Kidney epithelial cell (primary cell): ENCODE measurements at regions not wholly inside any gene's neighbourhood (a gene's known extent, or its start where the extent isn't known, plus 50 kb on each side); places are given as distances from the start of the nearest gene placed in this dataset.

Experiments
- DNase-seq: peaks from one replicate; pipeline ENCODE4 v3.0.0-alpha.2; 2010; ENCODE audit warnings: low read depth
- H3K27me3 ChIP-seq: 2 replicates; pipeline ENCODE4 v1.6.0; 2011; ENCODE audit warnings: low read length; ENCODE audit not compliant: control insufficient read depth, insufficient read depth
- H3K36me3 ChIP-seq: 2 replicates; pipeline ENCODE4 v1.5.1; 2011; ENCODE audit warnings: low read length; ENCODE audit not compliant: control insufficient read depth, insufficient read depth
- H3K4me3 ChIP-seq: 2 replicates; pipeline ENCODE4 v1.5.1; 2011; ENCODE audit warnings: low read depth, mild to moderate bottlenecking, control low read depth, low read length
- TF ChIP-seq, protein P1 (sequence below): IDR thresholded peaks from 2 replicates; pipeline ENCODE4 v1.5.1; 2011; ENCODE audit warnings: mild to moderate bottlenecking, moderate library complexity, low read length, control low read depth, inconsistent platforms; ENCODE audit not compliant: insufficient read depth, poor library complexity, severe bottlenecking

DNA sequence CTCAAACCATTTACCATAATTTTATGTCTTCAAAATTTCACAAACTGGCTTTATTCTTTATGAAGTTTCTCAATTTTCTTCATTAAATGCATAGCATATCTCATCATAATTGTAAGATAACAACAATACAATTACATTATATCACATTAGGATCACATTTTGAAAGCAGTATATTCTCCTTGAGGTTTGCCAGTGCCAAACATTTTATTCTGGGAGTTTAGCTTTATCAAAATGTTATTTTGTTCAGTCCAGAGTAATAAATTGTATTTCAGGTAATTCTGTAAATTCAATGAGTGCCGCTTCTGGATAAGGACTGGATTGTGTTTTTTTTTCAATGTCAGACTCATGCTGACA, 234.6 kb upstream of the MIR17HG start:
- H3K4me3 ChIP-seq: no peak overlapping the region

DNA sequence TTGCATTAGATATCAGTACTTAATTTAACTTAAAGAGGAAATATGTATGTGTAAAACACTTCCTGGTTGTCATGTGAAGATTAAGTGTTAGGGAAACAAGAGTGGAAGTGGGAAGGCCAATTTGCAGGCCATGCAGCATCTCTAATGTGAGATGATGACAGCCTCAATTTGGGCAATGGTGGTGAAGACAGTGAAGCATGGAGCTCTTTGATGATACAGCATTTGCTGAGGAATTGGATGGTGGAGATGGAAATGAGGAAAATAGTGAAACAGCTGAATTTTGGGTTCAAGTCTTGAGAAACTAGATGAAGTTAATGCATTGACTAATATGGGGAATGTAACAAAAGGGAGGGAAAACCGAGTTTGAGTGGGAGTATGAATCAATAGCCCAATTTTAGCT, 231.7 kb upstream of the MIR17HG start:
- no peaks in the 10 kb centered on the region for H3K27me3 ChIP-seq
- TF ChIP-seq, protein P1, sequence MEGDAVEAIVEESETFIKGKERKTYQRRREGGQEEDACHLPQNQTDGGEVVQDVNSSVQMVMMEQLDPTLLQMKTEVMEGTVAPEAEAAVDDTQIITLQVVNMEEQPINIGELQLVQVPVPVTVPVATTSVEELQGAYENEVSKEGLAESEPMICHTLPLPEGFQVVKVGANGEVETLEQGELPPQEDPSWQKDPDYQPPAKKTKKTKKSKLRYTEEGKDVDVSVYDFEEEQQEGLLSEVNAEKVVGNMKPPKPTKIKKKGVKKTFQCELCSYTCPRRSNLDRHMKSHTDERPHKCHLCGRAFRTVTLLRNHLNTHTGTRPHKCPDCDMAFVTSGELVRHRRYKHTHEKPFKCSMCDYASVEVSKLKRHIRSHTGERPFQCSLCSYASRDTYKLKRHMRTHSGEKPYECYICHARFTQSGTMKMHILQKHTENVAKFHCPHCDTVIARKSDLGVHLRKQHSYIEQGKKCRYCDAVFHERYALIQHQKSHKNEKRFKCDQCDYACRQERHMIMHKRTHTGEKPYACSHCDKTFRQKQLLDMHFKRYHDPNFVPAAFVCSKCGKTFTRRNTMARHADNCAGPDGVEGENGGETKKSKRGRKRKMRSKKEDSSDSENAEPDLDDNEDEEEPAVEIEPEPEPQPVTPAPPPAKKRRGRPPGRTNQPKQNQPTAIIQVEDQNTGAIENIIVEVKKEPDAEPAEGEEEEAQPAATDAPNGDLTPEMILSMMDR: no peak
- no peak for DNase-seq
- H3K4me3 ChIP-seq: no peak overlapping the region
- no peaks in the 10 kb centered on the region for H3K36me3 ChIP-seq

More for the DNA sequence above, 234.6 kb upstream of the MIR17HG start:
- TF ChIP-seq, protein P1: no peak
- Histone ChIP-seq H3K27me3 (no peaks in the 10 kb centered on the region), H3K36me3 (no peaks in the 10 kb centered on the region)
- DNase-seq: no peak

DNA sequence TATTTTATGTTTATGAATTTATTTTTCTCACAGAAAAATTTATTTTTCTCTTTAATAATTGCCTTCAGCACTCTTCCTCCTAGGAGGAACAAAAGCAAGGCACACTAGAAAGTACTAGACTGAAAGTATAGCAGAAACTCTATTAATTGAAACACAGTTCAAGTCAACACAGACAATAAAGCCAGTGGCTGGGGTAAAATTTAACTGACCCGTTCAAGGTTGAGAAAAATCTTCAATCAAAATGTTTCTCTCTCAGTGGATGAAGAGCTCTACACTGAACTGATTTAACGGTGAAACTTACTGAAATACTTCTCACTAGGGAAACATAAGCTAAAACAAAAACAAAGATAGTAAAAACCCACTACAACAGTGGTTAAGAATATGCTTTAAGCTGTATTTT, 230.1 kb upstream of the MIR17HG start:
- H3K36me3 ChIP-seq: no peaks in the 10 kb centered on the region
- TF ChIP-seq, protein P1: no peak
- H3K4me3 ChIP-seq: no peak overlapping the region
- DNase-seq: no peak
- no peaks in the 10 kb centered on the region for H3K27me3 ChIP-seq

DNA sequence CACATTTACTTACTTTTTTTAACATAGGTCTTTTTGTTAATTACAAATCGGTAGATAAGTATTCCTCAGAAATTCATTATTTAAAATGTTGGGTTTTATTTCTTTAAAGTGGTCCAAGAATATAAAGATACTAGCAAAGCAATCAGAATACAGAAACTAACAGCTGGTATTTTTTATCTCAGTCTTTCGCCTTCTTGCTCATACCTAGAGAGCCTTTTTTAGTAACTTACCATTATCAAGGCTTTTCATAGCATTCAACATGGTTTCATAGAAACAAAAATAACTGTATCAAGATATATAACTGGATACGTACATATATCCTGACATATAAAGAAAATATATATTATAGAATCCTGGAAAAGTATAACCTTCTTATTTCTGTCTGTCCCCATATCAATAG, 227.8 kb upstream of the MIR17HG start:
- no peak overlapping the region for H3K4me3 ChIP-seq
- no peaks in the 10 kb centered on the region for H3K27me3 ChIP-seq
- H3K36me3 ChIP-seq: no peaks in the 10 kb centered on the region
- no peak for DNase-seq
- TF ChIP-seq, protein P1: no peak

DNA sequence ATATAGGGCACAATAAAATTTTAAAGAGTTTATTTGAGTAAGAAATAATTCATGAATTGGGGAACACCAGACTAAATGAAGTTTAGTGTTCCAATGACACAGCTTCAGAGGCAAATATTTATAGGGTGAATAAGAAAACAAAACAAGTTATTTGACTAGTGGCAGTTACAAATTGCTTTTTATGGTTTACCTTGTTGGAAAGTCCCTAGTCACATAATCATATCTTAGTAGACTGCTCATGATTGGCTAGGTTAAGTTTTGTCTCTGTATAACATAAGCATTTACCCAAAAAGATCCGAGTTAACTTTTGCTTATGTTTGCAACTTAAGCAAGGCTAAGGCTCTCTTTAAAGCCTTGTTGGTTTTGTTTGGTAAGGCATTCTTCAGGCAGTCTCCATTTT, 224.7 kb upstream of the MIR17HG start:
- TF ChIP-seq, protein P1: no peak
- Histone ChIP-seq H3K27me3 (no peaks in the 10 kb centered on the region), H3K4me3 (no peak overlapping the region), H3K36me3 (no peaks in the 10 kb centered on the region)
- no peak for DNase-seq

DNA sequence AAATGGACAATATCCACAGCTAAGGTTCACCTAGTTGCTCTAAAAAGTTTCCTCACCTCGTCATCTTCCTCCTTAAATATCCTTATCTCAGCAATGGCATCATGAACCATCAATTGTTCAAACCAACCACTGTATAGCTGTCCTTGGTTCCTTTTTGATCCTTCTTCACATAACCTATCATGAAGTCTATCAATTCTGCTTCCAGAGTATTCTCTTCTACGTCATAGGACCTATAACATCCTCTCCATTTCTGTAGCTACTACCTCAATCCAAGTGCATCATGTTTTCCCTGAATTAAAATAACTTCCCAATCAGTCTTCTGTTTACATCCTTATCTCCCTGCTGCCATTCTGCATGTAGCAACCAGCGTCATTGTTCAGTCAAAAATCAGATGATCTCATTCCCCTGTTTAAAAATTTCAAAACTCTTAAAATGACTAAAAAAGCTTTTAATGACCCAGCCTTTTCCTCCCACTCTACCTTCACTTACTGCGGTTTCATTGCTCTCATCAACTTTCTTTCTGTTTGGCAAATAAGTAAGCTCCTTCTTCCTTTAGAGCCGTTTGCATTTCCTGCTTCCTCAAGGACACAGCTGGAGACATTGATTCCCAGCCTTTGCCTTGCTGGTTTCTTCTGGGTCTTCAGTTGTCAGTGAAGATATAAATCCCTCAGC, 223.9 kb upstream of the MIR17HG start:
- H3K4me3 ChIP-seq: no peak overlapping the region
- H3K36me3 ChIP-seq: no peaks in the 10 kb centered on the region
- H3K27me3 ChIP-seq: no peaks in the 10 kb centered on the region
- no peak for DNase-seq
- TF ChIP-seq, protein P1: no peak
